ENCODE measurements at regions not wholly inside any gene's neighbourhood (a gene's known extent, or its start where the extent isn't known, plus 50 kb on each side); places are given as distances from the start of the nearest gene placed in this dataset.

DNA sequence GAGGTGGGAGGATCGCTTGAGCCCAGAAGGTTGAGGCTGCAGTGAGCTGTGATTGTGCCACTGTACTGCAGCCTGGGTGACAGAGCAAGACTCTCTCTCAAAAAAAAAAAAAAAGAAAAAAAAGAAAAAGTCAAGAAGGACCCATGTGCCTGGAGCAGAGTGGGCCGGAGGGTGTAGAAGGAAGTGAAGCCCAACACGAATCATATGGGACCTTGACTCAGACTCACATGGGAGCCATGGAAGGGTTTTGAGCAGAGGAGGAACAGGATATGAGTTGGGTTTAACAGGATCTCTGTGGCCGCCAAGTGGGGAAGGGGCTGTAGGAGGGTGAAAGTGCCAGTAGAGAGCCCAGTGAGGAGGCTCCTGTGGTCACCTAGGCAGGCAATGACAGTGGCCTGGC is 165.4 kb downstream of the PHETA1 start:
- TF ChIP-seq, protein P1, sequence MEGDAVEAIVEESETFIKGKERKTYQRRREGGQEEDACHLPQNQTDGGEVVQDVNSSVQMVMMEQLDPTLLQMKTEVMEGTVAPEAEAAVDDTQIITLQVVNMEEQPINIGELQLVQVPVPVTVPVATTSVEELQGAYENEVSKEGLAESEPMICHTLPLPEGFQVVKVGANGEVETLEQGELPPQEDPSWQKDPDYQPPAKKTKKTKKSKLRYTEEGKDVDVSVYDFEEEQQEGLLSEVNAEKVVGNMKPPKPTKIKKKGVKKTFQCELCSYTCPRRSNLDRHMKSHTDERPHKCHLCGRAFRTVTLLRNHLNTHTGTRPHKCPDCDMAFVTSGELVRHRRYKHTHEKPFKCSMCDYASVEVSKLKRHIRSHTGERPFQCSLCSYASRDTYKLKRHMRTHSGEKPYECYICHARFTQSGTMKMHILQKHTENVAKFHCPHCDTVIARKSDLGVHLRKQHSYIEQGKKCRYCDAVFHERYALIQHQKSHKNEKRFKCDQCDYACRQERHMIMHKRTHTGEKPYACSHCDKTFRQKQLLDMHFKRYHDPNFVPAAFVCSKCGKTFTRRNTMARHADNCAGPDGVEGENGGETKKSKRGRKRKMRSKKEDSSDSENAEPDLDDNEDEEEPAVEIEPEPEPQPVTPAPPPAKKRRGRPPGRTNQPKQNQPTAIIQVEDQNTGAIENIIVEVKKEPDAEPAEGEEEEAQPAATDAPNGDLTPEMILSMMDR (IDR thresholded peaks at IDR 0.05) = no peak
- TF ChIP-seq EP300 (IDR thresholded peaks at IDR 0.05) (no peak), POLR2A (IDR thresholded peaks at IDR 0.05) (no peak)
